ENCODE measurements at regions not wholly inside any gene's neighbourhood (a gene's known extent, or its start where the extent isn't known, plus 50 kb on each side); places are given as distances from the start of the nearest gene placed in this dataset.
A peak's percentile ranks its signal among the peaks of the same experiment; 100 is the strongest.

DNA sequence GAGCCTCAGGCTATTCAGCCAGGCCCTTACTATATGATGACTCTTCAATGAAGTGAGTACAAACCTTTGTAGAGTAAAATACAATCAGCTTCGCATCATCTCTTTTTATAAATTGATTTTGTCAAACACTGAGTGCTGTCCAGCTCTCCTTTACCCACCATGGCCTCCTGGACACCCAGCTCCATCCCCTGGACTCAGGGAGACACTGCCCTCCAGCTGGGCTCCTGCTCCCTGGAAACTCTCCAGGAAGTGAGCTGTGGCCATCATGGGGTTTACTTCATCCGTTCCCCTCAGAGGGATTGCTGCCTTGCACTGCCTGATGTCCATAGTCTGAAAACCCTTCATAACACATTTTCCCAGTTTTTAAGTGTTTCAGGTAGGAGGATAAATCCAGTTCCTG lies 82.5 kb upstream of the XIRP2 start:
- no peaks in the 10 kb centered on the region for H3K4me1 ChIP-seq (ENCODE audit: control insufficient read depth, insufficient read depth, low read length)
- peaks cover 0 to 5% of the 10 kb centered on the region in 2 donors for H3K4me1 Mint-ChIP-seq
- no peak for DNase-seq
- H3K9me3 ChIP-seq (ENCODE audit: control insufficient read depth, insufficient read depth, low read length): no peaks in the 10 kb centered on the region
- intact Hi-C loops (cut with micrococcal nuclease): no loop called here
- H3K9me3 Mint-ChIP-seq: peaks cover 7 to 18% of the 10 kb centered on the region in 2 donors
- H3K27ac ChIP-seq (ENCODE audit: low read length): no peak overlapping the region
- H3K4me3 ChIP-seq (ENCODE audit: low read length): no peak overlapping the region
- H3K27ac Mint-ChIP-seq: no peak overlapping the region
- H3K27me3 ChIP-seq (ENCODE audit: control insufficient read depth, insufficient read depth, low read length): no peaks in the 10 kb centered on the region
- no peaks in the 10 kb centered on the region for H3K27me3 Mint-ChIP-seq (ENCODE audit: low read depth in 2 of 2)
- H3K36me3 ChIP-seq (ENCODE audit: control insufficient read depth, insufficient read depth, low read length): no peaks in the 10 kb centered on the region
- 89% methylated on average over 2 of the region's 2 CpGs for WGBS (ENCODE audit: insufficient coverage)
- H3K36me3 Mint-ChIP-seq: no peaks in the 10 kb centered on the region
- no peak overlapping the region for H3K4me3 Mint-ChIP-seq
- TF ChIP-seq, protein P1, sequence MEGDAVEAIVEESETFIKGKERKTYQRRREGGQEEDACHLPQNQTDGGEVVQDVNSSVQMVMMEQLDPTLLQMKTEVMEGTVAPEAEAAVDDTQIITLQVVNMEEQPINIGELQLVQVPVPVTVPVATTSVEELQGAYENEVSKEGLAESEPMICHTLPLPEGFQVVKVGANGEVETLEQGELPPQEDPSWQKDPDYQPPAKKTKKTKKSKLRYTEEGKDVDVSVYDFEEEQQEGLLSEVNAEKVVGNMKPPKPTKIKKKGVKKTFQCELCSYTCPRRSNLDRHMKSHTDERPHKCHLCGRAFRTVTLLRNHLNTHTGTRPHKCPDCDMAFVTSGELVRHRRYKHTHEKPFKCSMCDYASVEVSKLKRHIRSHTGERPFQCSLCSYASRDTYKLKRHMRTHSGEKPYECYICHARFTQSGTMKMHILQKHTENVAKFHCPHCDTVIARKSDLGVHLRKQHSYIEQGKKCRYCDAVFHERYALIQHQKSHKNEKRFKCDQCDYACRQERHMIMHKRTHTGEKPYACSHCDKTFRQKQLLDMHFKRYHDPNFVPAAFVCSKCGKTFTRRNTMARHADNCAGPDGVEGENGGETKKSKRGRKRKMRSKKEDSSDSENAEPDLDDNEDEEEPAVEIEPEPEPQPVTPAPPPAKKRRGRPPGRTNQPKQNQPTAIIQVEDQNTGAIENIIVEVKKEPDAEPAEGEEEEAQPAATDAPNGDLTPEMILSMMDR (IDR thresholded peaks at IDR 0.05): no peak
- no peak for ATAC-seq

DNA sequence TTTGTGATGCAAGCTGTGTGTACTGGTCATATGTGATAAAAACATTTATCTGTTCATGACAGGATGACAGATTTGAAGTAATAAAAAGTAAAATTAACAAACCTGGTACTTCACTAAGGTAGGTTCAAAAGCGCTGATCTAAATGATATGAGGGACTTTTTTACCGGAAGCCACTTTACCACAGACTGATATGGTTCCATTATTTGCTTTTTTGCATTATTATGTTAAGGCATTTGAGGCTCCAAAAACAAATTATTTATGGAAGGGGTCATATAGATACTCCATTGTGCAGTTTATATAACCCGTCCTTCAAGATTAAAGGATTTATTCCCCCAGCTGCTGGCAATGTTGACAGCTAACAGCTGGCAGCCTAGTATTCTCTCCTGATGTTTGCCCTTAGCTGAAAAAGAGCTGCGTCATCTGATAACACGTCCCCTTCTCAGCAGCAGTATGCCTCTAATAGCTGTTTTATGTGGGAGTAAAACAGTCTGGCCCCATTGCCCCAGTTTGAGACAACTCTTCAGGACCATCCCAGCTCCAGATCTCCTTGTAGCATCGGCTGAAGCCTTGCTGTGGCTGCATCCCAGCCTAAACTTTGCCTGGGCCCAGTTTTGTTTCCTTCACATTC lies 84.8 kb upstream of the XIRP2 start:
- no peak overlapping the region for H3K27ac ChIP-seq (ENCODE audit: low read length)
- Mint-ChIP-seq H3K4me3 (no peak overlapping the region), H3K27me3 (ENCODE audit: low read depth in 2 of 2) (no peaks in the 10 kb centered on the region), H3K27ac (no peak overlapping the region), H3K36me3 (no peaks in the 10 kb centered on the region), H3K4me1 (peaks cover 0 to 5% of the 10 kb centered on the region in 2 donors), H3K9me3 (peaks cover under 1 to 6% of the 10 kb centered on the region in 2 donors)
- ATAC-seq (no peak), DNase-seq (peak in 1 of 2 donors; percentile 25)
- intact Hi-C loops (cut with micrococcal nuclease): no loop called here
- TF ChIP-seq, protein P1 (IDR thresholded peaks at IDR 0.05): no peak
- H3K9me3 ChIP-seq (ENCODE audit: control insufficient read depth, insufficient read depth, low read length): no peaks in the 10 kb centered on the region
- H3K36me3 ChIP-seq (ENCODE audit: control insufficient read depth, insufficient read depth, low read length): no peaks in the 10 kb centered on the region
- WGBS (ENCODE audit: insufficient coverage): 24% methylated on average over 6 of the region's 6 CpGs
- H3K4me1 ChIP-seq (ENCODE audit: control insufficient read depth, insufficient read depth, low read length): no peaks in the 10 kb centered on the region
- no peak overlapping the region for H3K4me3 ChIP-seq (ENCODE audit: low read length)
- no peaks in the 10 kb centered on the region for H3K27me3 ChIP-seq (ENCODE audit: control insufficient read depth, insufficient read depth, low read length)

DNA sequence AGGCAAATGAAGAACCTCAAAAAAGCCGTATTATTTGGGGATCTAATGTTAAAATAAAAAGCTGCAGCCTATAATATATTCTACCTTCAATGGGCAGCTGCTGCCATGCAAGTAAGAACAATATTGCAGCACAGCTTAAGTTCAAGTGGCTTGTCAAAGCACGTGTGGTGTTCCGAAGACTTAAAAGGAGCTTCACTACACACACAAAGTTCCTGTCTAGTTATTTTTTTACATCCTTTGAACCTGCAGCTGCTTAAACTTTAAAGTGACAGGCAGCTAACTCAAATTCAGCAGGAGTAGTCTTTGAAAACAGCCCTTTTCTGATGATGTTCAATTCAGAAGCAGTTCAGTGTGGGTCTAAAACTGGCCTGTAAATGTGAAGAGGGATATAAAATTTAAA lies 85.8 kb upstream of the XIRP2 start:
- peaks cover 0 to 6% of the 10 kb centered on the region in 2 donors for H3K9me3 Mint-ChIP-seq
- intact Hi-C loops (cut with micrococcal nuclease): no loop called here
- no peaks in the 10 kb centered on the region for H3K36me3 Mint-ChIP-seq
- no peaks in the 10 kb centered on the region for H3K27me3 Mint-ChIP-seq (ENCODE audit: low read depth in 2 of 2)
- H3K9me3 ChIP-seq (ENCODE audit: control insufficient read depth, insufficient read depth, low read length): no peaks in the 10 kb centered on the region
- no peaks in the 10 kb centered on the region for H3K27me3 ChIP-seq (ENCODE audit: control insufficient read depth, insufficient read depth, low read length)
- H3K36me3 ChIP-seq (ENCODE audit: control insufficient read depth, insufficient read depth, low read length): no peaks in the 10 kb centered on the region
- H3K4me1 ChIP-seq (ENCODE audit: control insufficient read depth, insufficient read depth, low read length): no peaks in the 10 kb centered on the region
- no peak overlapping the region for H3K27ac Mint-ChIP-seq
- WGBS (ENCODE audit: insufficient coverage): 10% methylated on average over 3 of the region's 3 CpGs
- H3K4me3 ChIP-seq (ENCODE audit: low read length): no peak overlapping the region
- ATAC-seq (no peak), DNase-seq (peak in 1 of 2 donors; percentile 47)
- no peak overlapping the region for H3K27ac ChIP-seq (ENCODE audit: low read length)
- peaks cover 0 to 5% of the 10 kb centered on the region in 2 donors for H3K4me1 Mint-ChIP-seq
- TF ChIP-seq, protein P1 (IDR thresholded peaks at IDR 0.05): no peak
- H3K4me3 Mint-ChIP-seq: no peak overlapping the region

DNA sequence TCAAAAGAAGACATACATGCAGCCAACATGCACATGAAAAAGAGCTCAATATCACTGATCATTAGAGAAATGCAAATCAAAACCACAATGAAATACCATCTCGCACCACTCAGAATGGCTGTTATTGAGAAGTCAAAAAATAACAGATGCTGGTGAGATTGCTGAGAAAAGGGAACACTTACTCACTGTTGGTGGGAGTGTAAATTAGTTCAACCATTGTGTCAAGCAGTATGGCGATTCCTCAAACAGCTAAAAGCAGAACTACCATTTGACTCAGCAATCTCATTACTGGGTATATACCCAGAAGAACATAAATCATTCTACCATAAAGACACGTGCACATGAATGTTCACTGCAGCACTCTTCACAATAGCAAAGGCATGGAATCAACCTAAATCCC lies 95.5 kb upstream of the XIRP2 start:
- no peak for ATAC-seq
- intact Hi-C loops (cut with micrococcal nuclease): no loop called here
- H3K36me3 ChIP-seq (ENCODE audit: control insufficient read depth, insufficient read depth, low read length): no peaks in the 10 kb centered on the region
- no peak overlapping the region for H3K27ac ChIP-seq (ENCODE audit: low read length)
- H3K9me3 ChIP-seq (ENCODE audit: control insufficient read depth, insufficient read depth, low read length): no peaks in the 10 kb centered on the region
- H3K4me3 ChIP-seq (ENCODE audit: low read length): no peak overlapping the region
- no peaks in the 10 kb centered on the region for H3K27me3 ChIP-seq (ENCODE audit: control insufficient read depth, insufficient read depth, low read length)
- no peak overlapping the region for H3K27ac Mint-ChIP-seq
- DNase-seq: no peak
- H3K4me1 Mint-ChIP-seq: no peaks in the 10 kb centered on the region
- H3K4me1 ChIP-seq (ENCODE audit: control insufficient read depth, insufficient read depth, low read length): no peaks in the 10 kb centered on the region
- peaks cover 10% of the 10 kb centered on the region for H3K36me3 Mint-ChIP-seq
- peaks cover 19 to 22% of the 10 kb centered on the region in 2 donors for H3K9me3 Mint-ChIP-seq
- H3K27me3 Mint-ChIP-seq (ENCODE audit: low read depth in 2 of 2): no peaks in the 10 kb centered on the region
- TF ChIP-seq, protein P1 (IDR thresholded peaks at IDR 0.05): no peak
- no peak overlapping the region for H3K4me3 Mint-ChIP-seq
- WGBS (ENCODE audit: insufficient coverage): 6% methylated on average over 2 of the region's 3 CpGs
